HepG2 (cell line): ENCODE measurements at regions not wholly inside any gene's neighbourhood (a gene's known extent, or its start where the extent isn't known, plus 50 kb on each side); places are given as distances from the start of the nearest gene placed in this dataset.

Experiments
- ATAC-seq: fragments of 200-7000 bp; cut with Tn5 transposase; 3 replicates; pipeline ENCODE4 v1.9.1; 2020; ENCODE audit warnings: mild to moderate bottlenecking, moderate library complexity
- BruUV-seq: library from RNA; stranded (reverse); fragments of 400-500 nt; replicated peaks from 2 replicates; lab custom pipeline; 2021; lab: Mats Ljungman, UMichigan
- CTCF ChIA-PET: fragments of 300-600 bp; formaldehyde crosslinking; extraction: SDS; loops from one replicate; lab custom pipeline; 2021; ENCODE audit warnings: low total read pairs, inconsistent platforms, low intra/inter-chr PET ratio; lab: Yijun Ruan, JAX
- POLR2A ChIA-PET: fragments of 350-600 bp; sonication (Branson Sonifier 250); formaldehyde crosslinking; loops from one replicate; lab custom pipeline; 2020; ENCODE audit warnings: antibody characterized with exemption, inconsistent platforms; lab: Yijun Ruan, JAX
- DNase-seq: peaks from one replicate; pipeline ENCODE4 v3.0.0-alpha.2; 2015; ENCODE audit warnings: low spot score
- FAIRE-seq: peaks from 3 replicates; lab custom pipeline; 2011; peaks lifted over from hg19 to GRCh38; lab: Jason Lieb, UNC
- H2AFZ ChIP-seq: one replicate; pipeline ENCODE4 v1.6.1; 2011; ENCODE audit warnings: low read length, inconsistent platforms
- H3K27ac ChIP-seq: fragments of 300-600 bp; 3 replicates; pipeline ENCODE4 v1.8.0; 2011; ENCODE audit warnings: mixed run types, mild to moderate bottlenecking, mixed read lengths, low read length, inconsistent platforms; ENCODE audit not compliant: insufficient read depth; ENCODE audit errors: extremely low read length
- H3K27me3 ChIP-seq, 2 experiments: fragments of 200-600 bp in 1 of 2; 2 replicates in 1 of 2; 3 replicates in 1 of 2; pipeline versions ENCODE4 v1.6.0 to v1.8.0; 2011; ENCODE audit warnings: low read length in 2 of 2, mild to moderate bottlenecking in 2 of 2, moderate library complexity in 2 of 2, inconsistent platforms in 1 of 2; ENCODE audit not compliant: insufficient read depth in 2 of 2, control insufficient read depth in 1 of 2
- H3K36me3 ChIP-seq, 2 experiments: fragments of 200-600 bp in 1 of 2; replicated peaks in 1 of 2; 2 replicates in 1 of 2; 3 replicates in 1 of 2; pipeline versions ENCODE4 v1.5.1 to v1.8.0; 2011; ENCODE audit warnings: low read length in 2 of 2, inconsistent platforms in 1 of 2; ENCODE audit not compliant: insufficient read depth in 2 of 2, control insufficient read depth in 1 of 2
- H3K4me1 ChIP-seq: 2 replicates; pipeline ENCODE4 v1.5.1; 2012; ENCODE audit warnings: low read length, inconsistent platforms; ENCODE audit not compliant: insufficient read depth
- H3K4me2 ChIP-seq: 2 replicates; pipeline ENCODE4 v1.6.0; 2011; ENCODE audit warnings: low read depth, low read length, inconsistent platforms
- H3K4me3 ChIP-seq, 3 experiments: fragments of 200-600 bp in 1 of 3; sonication (generic), shearing (Covaris generic) in 1 of 3; replicated peaks in 1 of 3; 2 replicates each; pipeline ENCODE4 v1.5.1; 2011 to 2016; ENCODE audit warnings: low read length in 3 of 3, inconsistent platforms in 2 of 3, low read depth in 2 of 3, mild to moderate bottlenecking in 2 of 3, control low read depth in 1 of 3, mixed read lengths in 1 of 3; ENCODE audit not compliant: insufficient read depth in 1 of 3
- H3K79me2 ChIP-seq: one replicate; pipeline ENCODE4 v1.6.1; 2011; ENCODE audit warnings: low read length, inconsistent platforms; ENCODE audit not compliant: insufficient read depth
- H3K9ac ChIP-seq: 2 replicates; pipeline ENCODE4 v1.6.0; 2011; ENCODE audit warnings: mild to moderate bottlenecking, low read depth, low read length, inconsistent platforms; ENCODE audit not compliant: insufficient read depth
- H3K9me3 ChIP-seq: 2 replicates; pipeline ENCODE4 v1.5.1; 2012; ENCODE audit warnings: mild to moderate bottlenecking, low read length
- H4K20me1 ChIP-seq: 2 replicates; pipeline ENCODE4 v1.6.0; 2011; ENCODE audit warnings: inconsistent platforms, mild to moderate bottlenecking, low read length, moderate library complexity; ENCODE audit not compliant: insufficient read depth
- BRD4 ChIP-seq: sonication (generic); formaldehyde crosslinking; IDR thresholded peaks from 2 replicates; pipeline ENCODE4 v1.4.0; 2020; ENCODE audit warnings: missing genetic modification reagents
- BRF2 ChIP-seq: sonication (generic); formaldehyde crosslinking; IDR thresholded peaks from 2 replicates; pipeline ENCODE4 v1.8.1; 2022; ENCODE audit warnings: mild to moderate bottlenecking, missing genetic modification reagents
- HDAC2 ChIP-seq: sonication (generic); formaldehyde crosslinking; IDR thresholded peaks from 2 replicates; pipeline ENCODE4 v1.4.0; 2020; ENCODE audit warnings: missing genetic modification reagents
- HMG20B ChIP-seq: conservative IDR thresholded peaks from 2 replicates; pipeline ENCODE4 v1.6.1; 2016; ENCODE audit warnings: missing genetic modification reagents, missing compliant biosample characterization
- KLF15 ChIP-seq: sonication (generic); formaldehyde crosslinking; IDR thresholded peaks from 2 replicates; pipeline ENCODE4 v1.8.1; 2023; ENCODE audit warnings: borderline replicate concordance, mild to moderate bottlenecking, inconsistent platforms, missing genetic modification reagents, mixed read lengths
- MAFG ChIP-seq: sonication (generic); formaldehyde crosslinking; IDR thresholded peaks from 2 replicates; pipeline ENCODE4 v1.5.1; 2020; ENCODE audit warnings: mild to moderate bottlenecking, missing genetic modification reagents
- NFYC ChIP-seq: IDR thresholded peaks from 2 replicates; pipeline ENCODE4 v1.6.1; 2016; ENCODE audit warnings: missing genetic modification reagents, missing compliant biosample characterization
- PPARG ChIP-seq: conservative IDR thresholded peaks from 2 replicates; pipeline ENCODE4 v1.6.1; 2016; ENCODE audit warnings: missing biosample characterization, missing genetic modification reagents
- SNAPC5 ChIP-seq: sonication (generic); formaldehyde crosslinking; IDR thresholded peaks from 2 replicates; pipeline ENCODE4 v1.8.1; 2023; ENCODE audit warnings: mild to moderate bottlenecking, missing genetic modification reagents, borderline replicate concordance
- TP53 ChIP-seq: sonication (generic); formaldehyde crosslinking; conservative IDR thresholded peaks from 2 replicates; pipeline ENCODE4 v1.4.0; 2020; ENCODE audit warnings: missing genetic modification reagents
- ZBTB1 ChIP-seq: sonication (generic); formaldehyde crosslinking; IDR thresholded peaks from 2 replicates; pipeline ENCODE4 v1.4.0; 2020; ENCODE audit warnings: missing genetic modification reagents, borderline replicate concordance
- ZNF629 ChIP-seq: sonication (generic); formaldehyde crosslinking; conservative IDR thresholded peaks from 2 replicates; pipeline ENCODE4 v1.5.0; 2020; ENCODE audit warnings: missing genetic modification reagents
- WGBS: methylation state at CpG from one replicate; pipeline ENCODE4 v1.1.6; 2017; ENCODE audit warnings: low lambda C conversion rate; 5-methylcytosine and 5-hydroxymethylcytosine counted together
- in situ Hi-C: cut with HindIII; loops from 2 replicates; pipeline ENCODE4 v1.10.0; 2017; ENCODE audit warnings: low pct_unique_long_range_greater_than_20kb; ENCODE audit not compliant: extremely low pct_ligation_motif_present
- intact Hi-C: fragments of 100-400 bp; cut with micrococcal nuclease; formaldehyde crosslinking; loops from one replicate; pipeline ENCODE4 v1.10.0; 2022; ENCODE audit not compliant: unreplicated experiment
- TF ChIP-seq, protein P1 (sequence below): sonication (generic); formaldehyde crosslinking; IDR thresholded peaks from 2 replicates; pipeline ENCODE4 v1.5.0; 2020; ENCODE audit warnings: missing genetic modification reagents, mild to moderate bottlenecking, borderline replicate concordance

DNA sequence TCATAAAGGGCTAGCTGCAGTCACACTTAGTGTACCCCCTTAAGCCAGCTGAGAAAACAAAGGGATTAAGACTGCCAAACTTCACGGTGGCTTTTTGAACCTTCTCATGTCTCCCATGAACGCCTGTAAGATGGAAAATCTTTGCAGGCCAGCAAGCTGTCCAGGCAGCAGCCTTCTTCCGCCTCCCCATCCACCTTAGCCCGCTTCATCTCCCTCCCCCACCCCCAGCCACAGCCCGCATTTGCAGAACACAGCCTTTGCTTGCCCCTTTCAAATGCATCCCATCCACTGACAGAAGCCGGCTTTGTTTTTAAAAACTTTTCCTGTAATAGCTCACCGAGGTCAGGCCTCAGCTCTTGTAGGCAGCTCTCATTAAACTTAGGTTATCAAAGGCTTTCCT lies 113.8 kb upstream of the FAM9B start:
- CTCF ChIA-PET, result no interaction called here
- Histone ChIP-seq H2AFZ (no peak overlapping the region), H3K27ac (no peak overlapping the region), H3K9ac (no peak overlapping the region), H3K36me3 (no peaks in the 10 kb centered on the region), H3K4me3 (no peak overlapping the region), H3K4me1 (no peaks in the 10 kb centered on the region), H3K79me2 (no peaks in the 10 kb centered on the region), H3K9me3 (peaks cover 11% of the 10 kb centered on the region), H3K27me3 (no peaks in the 10 kb centered on the region), H4K20me1 (no peaks in the 10 kb centered on the region), H3K4me2 (no peak overlapping the region)
- no peak for ATAC-seq
- no peak for FAIRE-seq
- TF ChIP-seq NFYC (CRISPR knock-in tag), result no peak
- no peak for TF ChIP-seq HMG20B
- no peak for TF ChIP-seq SNAPC5 (CRISPR knock-in tag)
- TF ChIP-seq HDAC2 (CRISPR knock-in tag), result no peak
- no peak for TF ChIP-seq KLF15 (CRISPR knock-in tag)
- TF ChIP-seq TP53 (CRISPR knock-in tag), result no peak
- no peak for TF ChIP-seq ZNF629 (CRISPR knock-in tag)
- TF ChIP-seq, protein P1, sequence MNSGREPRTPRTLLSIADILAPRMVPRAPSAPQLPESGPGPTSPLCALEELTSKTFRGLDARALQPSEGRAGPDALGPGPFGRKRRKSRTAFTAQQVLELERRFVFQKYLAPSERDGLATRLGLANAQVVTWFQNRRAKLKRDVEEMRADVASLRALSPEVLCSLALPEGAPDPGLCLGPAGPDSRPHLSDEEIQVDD (CRISPR knock-in tag), result no peak
- TF ChIP-seq BRD4, result no peak
- no peak for TF ChIP-seq MAFG (CRISPR knock-in tag)
- TF ChIP-seq BRF2, result no peak
- TF ChIP-seq PPARG (CRISPR knock-in tag), result no peak
- TF ChIP-seq ZBTB1 (CRISPR knock-in tag), result no peak
- POLR2A ChIA-PET, result no interaction called here
- in situ Hi-C loops, result no loop called here
- no peak for DNase-seq
- 0% methylated on average over 3 of the region's 7 CpGs for WGBS
- intact Hi-C loops, result no loop called here
- no TSS peak for BruUV-seq
